OCI-LY7 (cell line): ENCODE measurements at regions not wholly inside any gene's neighbourhood (a gene's known extent, or its start where the extent isn't known, plus 50 kb on each side); places are given as distances from the start of the nearest gene placed in this dataset.

Experiments used
- BruUV-seq: library from RNA; stranded (reverse); fragments of 400-500 nt; replicated peaks from 2 replicates; lab custom pipeline; 2021; lab: Mats Ljungman, UMichigan
- CTCF ChIA-PET: fragments of 300-600 bp; sonication (Branson Sonifier 250); formaldehyde crosslinking; loops from one replicate; lab custom pipeline; 2022; ENCODE audit warnings: antibody characterized with exemption; ENCODE audit not compliant: unreplicated experiment; lab: Charles Lee
- POLR2A ChIA-PET: fragments of 300-600 bp; sonication (Branson Sonifier 250); formaldehyde crosslinking; loops from one replicate; lab custom pipeline; 2022; ENCODE audit warnings: antibody characterized with exemption; lab: Charles Lee
- DNase-seq: peaks from one replicate; pipeline ENCODE4 v3.0.0-alpha.2; 2015; ENCODE audit warnings: low spot score
- H2AFZ ChIP-seq: fragments of 200-600 bp; sonication (generic), shearing (Covaris generic); 2 replicates; pipeline ENCODE4 v1.6.1; 2014; ENCODE audit warnings: mild to moderate bottlenecking, antibody characterized with exemption, low read length, moderate library complexity
- H3K27ac ChIP-seq: fragments of 200-600 bp; sonication (generic); 2 replicates; pipeline ENCODE4 v1.5.1; 2014; ENCODE audit warnings: mixed run types, low read depth, mild to moderate bottlenecking, moderate library complexity, low read length, inconsistent platforms; ENCODE audit not compliant: poor library complexity, severe bottlenecking
- H3K36me3 ChIP-seq: fragments of 200-600 bp; sonication (generic); 2 replicates; pipeline ENCODE4 v1.6.1; 2014; ENCODE audit warnings: mild to moderate bottlenecking, antibody characterized with exemption, low read length, moderate library complexity, mixed read lengths; ENCODE audit not compliant: insufficient read depth
- H3K4me1 ChIP-seq: fragments of 200-600 bp; sonication (generic); 2 replicates; pipeline ENCODE4 v1.5.1; 2014; ENCODE audit warnings: mild to moderate bottlenecking, low read length; ENCODE audit not compliant: insufficient read depth, poor library complexity, severe bottlenecking
- H3K4me2 ChIP-seq: fragments of 200-600 bp; sonication (generic); 2 replicates; pipeline ENCODE4 v1.6.1; 2014; ENCODE audit warnings: mild to moderate bottlenecking, low read length
- H3K4me3 ChIP-seq: fragments of 200-600 bp; sonication (generic); 2 replicates; pipeline ENCODE4 v1.5.1; 2014; ENCODE audit warnings: mild to moderate bottlenecking, low read depth, low read length; ENCODE audit not compliant: poor library complexity, severe bottlenecking
- H3K79me2 ChIP-seq: fragments of 200-600 bp; sonication (generic); 2 replicates; pipeline ENCODE4 v1.6.1; 2016; ENCODE audit warnings: low read depth, mild to moderate bottlenecking, low read length, moderate library complexity, mixed read lengths; ENCODE audit not compliant: insufficient read depth
- H3K9me2 ChIP-seq: fragments of 200-600 bp; sonication (generic); 2 replicates; pipeline ENCODE4 v1.6.1; 2016; ENCODE audit warnings: mild to moderate bottlenecking, low read length, mixed read lengths; ENCODE audit not compliant: insufficient read depth
- H3K9me3 ChIP-seq: fragments of 200-600 bp; sonication (generic); 2 replicates; pipeline ENCODE4 v1.6.1; 2014; ENCODE audit warnings: mild to moderate bottlenecking, mixed run types, low read length, mixed read lengths
- H4K20me1 ChIP-seq: fragments of 200-600 bp; sonication (generic); 2 replicates; pipeline ENCODE4 v1.6.1; 2014; ENCODE audit warnings: mild to moderate bottlenecking, antibody characterized with exemption, low read length, moderate library complexity, mixed read lengths; ENCODE audit not compliant: insufficient read depth
- EZH2phosphoT487 ChIP-seq: fragments of 200-600 bp; sonication (generic); IDR thresholded peaks from 2 replicates; pipeline ENCODE4 v1.6.1; 2018; ENCODE audit warnings: low read depth, borderline replicate concordance, mild to moderate bottlenecking, mixed run types, antibody characterized with exemption, low read length, moderate library complexity, mixed read lengths
- intact Hi-C: fragments of 100-400 bp; cut with micrococcal nuclease; formaldehyde crosslinking; loops from one replicate; pipeline ENCODE4 v1.10.0; 2022; ENCODE audit not compliant: unreplicated experiment
- TF ChIP-seq, protein P1 (sequence below): fragments of 200-600 bp; sonication (generic); conservative IDR thresholded peaks from 2 replicates; pipeline ENCODE4 v1.5.1; 2014; ENCODE audit warnings: mild to moderate bottlenecking, antibody characterized with exemption, low read length, moderate library complexity, mixed read lengths

DNA sequence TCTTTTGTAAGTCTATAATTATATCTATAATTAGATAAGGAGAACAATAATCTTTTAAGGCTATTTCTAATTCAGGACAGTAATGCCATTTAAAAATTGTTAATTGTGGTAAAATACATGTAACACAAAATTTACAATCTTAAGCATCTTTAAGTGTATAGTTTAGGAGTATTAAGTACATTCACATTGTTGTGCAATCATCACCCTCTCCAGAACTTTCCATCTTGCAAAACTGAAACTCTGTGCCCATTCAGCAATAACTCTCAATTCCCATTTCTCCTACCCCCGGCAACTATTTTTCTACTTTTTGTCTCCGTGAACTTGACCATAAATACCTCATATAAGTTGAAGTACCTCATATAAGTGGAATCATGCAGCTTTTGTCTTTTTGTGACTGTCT lies 93.9 kb upstream of the KCNA3 start:
- Histone ChIP-seq H3K9me3 (no peaks in the 10 kb centered on the region), H3K36me3 (no peaks in the 10 kb centered on the region), H3K4me1 (peaks cover 19% of the 10 kb centered on the region), H3K4me3 (no peak overlapping the region), H3K79me2 (no peaks in the 10 kb centered on the region), H3K4me2 (no peak overlapping the region), H3K9me2 (no peaks in the 10 kb centered on the region), H3K27ac (no peak overlapping the region), H4K20me1 (no peaks in the 10 kb centered on the region), H2AFZ (no peak overlapping the region)
- POLR2A ChIA-PET: no interaction called here
- CTCF ChIA-PET: no interaction called here
- intact Hi-C loops: loop anchor here (5.0 kb wide), 1 partner anchor 246 kb away; no protein-coding TSS in a partner anchor
- no TSS peak for BruUV-seq
- TF ChIP-seq, protein P1, sequence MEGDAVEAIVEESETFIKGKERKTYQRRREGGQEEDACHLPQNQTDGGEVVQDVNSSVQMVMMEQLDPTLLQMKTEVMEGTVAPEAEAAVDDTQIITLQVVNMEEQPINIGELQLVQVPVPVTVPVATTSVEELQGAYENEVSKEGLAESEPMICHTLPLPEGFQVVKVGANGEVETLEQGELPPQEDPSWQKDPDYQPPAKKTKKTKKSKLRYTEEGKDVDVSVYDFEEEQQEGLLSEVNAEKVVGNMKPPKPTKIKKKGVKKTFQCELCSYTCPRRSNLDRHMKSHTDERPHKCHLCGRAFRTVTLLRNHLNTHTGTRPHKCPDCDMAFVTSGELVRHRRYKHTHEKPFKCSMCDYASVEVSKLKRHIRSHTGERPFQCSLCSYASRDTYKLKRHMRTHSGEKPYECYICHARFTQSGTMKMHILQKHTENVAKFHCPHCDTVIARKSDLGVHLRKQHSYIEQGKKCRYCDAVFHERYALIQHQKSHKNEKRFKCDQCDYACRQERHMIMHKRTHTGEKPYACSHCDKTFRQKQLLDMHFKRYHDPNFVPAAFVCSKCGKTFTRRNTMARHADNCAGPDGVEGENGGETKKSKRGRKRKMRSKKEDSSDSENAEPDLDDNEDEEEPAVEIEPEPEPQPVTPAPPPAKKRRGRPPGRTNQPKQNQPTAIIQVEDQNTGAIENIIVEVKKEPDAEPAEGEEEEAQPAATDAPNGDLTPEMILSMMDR: no peak
- no peak for TF ChIP-seq EZH2phosphoT487
- no peak for DNase-seq

DNA sequence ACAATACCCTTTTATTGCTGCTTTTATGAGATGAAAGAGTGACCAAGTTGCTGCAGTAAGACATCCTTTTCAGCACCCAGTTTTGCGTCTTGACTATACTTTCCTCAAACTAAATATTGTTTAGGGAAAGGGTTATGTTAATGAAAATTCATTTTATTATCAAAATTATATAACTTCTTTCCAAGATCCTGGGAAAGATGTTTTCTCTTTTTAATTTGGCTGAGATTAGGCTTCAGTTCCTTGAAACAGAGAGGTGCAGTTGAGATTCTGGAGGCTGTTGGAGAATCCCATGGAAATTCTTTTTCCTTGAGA lies 91.6 kb upstream of the KCNA3 start:
- ChIA-PET CTCF (interaction anchor here (0.8 to 2.3 kb wide), 6 partner anchors 15 to 147 kb away, joined by 3 to 18 read pairs (median 6); no protein-coding TSS in a partner anchor), POLR2A (interaction anchor here (1.1 to 3.0 kb wide), 10 partner anchors 21 to 153 kb away, joined by 3 to 15 read pairs (median 6); no protein-coding TSS in a partner anchor)
- no peaks in the 10 kb centered on the region for H3K36me3 ChIP-seq
- no peak for DNase-seq
- no peaks in the 10 kb centered on the region for H3K9me2 ChIP-seq
- H4K20me1 ChIP-seq: no peaks in the 10 kb centered on the region
- H3K4me2 ChIP-seq: no peak overlapping the region
- peaks cover 14% of the 10 kb centered on the region for H3K4me1 ChIP-seq
- no peak overlapping the region for H3K27ac ChIP-seq
- no peaks in the 10 kb centered on the region for H3K9me3 ChIP-seq
- intact Hi-C loops: loop anchor here (1.0 to 5.0 kb wide), 4 partner anchors 92 to 244 kb away; partner anchors contain the start of gene KCNA3
- H2AFZ ChIP-seq: no peak overlapping the region; the same call in 1 of the 2 replicates
- no peak for TF ChIP-seq EZH2phosphoT487
- TF ChIP-seq, protein P1: no peak
- H3K4me3 ChIP-seq: no peak overlapping the region
- no peaks in the 10 kb centered on the region for H3K79me2 ChIP-seq
- no TSS peak for BruUV-seq

DNA sequence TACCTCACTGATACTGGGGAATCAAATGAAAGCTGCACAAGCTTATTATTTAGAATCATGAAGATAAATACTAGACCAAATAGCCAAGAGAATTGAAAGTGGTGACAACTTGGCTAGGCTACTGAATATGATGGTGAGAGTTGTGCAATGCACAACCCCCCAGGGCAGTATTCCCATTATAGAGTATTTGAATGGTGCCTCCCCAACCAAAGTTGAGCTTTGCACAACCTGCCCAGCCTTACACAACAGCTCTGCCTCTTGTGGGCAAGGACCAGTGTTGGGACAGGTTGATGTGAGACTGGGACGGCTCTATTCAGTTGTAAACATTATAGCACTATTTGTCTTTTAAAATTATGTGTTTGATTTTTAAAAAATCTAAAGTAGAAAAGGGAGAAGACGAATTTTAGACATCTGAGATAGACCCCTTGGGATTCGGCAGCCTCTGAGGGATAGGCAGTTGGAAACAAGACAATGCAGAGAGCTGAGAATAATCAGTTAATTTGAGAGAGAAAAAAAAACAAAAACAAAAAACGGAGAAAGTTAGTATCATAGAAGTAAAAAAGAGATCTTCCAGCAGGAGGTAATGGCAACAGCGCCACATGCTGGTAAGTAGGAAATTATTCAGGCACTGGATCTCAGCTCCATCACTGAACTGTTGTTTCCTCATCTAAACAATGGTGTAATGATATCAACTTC lies 91.0 kb upstream of the KCNA3 start:
- CTCF ChIA-PET: interaction anchor here (0.6 to 2.3 kb wide), 12 partner anchors 15 to 146 kb away, joined by 3 to 18 read pairs (median 4); no protein-coding TSS in a partner anchor
- no peak for TF ChIP-seq EZH2phosphoT487
- TF ChIP-seq, protein P1: peak; percentile 99
- no peaks in the 10 kb centered on the region for H3K79me2 ChIP-seq
- intact Hi-C loops: loop anchor here (1.0 to 5.0 kb wide), 4 partner anchors 91 to 243 kb away; partner anchors contain the start of gene KCNA3
- no peaks in the 10 kb centered on the region for H3K36me3 ChIP-seq
- no peaks in the 10 kb centered on the region for H3K9me3 ChIP-seq
- peak overlapping the region; percentile 66; the same call in 1 of the 2 replicates for H2AFZ ChIP-seq
- H3K27ac ChIP-seq: no peak overlapping the region
- H3K4me1 ChIP-seq: peaks cover 14% of the 10 kb centered on the region
- no peaks in the 10 kb centered on the region for H4K20me1 ChIP-seq
- DNase-seq: peak; percentile 82
- H3K4me3 ChIP-seq: peak overlapping the region; percentile 24
- H3K9me2 ChIP-seq: no peaks in the 10 kb centered on the region
- BruUV-seq: no TSS peak
- POLR2A ChIA-PET: interaction anchor here (0.7 to 3.0 kb wide), 19 partner anchors 20 to 359 kb away, joined by 3 to 15 read pairs (median 4); no protein-coding TSS in a partner anchor
- H3K4me2 ChIP-seq: peak overlapping the region; percentile 50
